Rectal smooth muscle tissue (tissue), 1 donor: ENCODE measurements at regions not wholly inside any gene's neighbourhood (a gene's known extent, or its start where the extent isn't known, plus 50 kb on each side); places are given as distances from the start of the nearest gene placed in this dataset.
A peak's percentile ranks its signal among the peaks of the same experiment; 100 is the strongest.

Experiments used
- H3K27ac ChIP-seq: one replicate; pipeline ENCODE4 v1.7.0; 2013; ENCODE audit warnings: low read depth, low read length, inconsistent platforms
- H3K27me3 ChIP-seq: one replicate; pipeline ENCODE4 v1.7.0; 2013; ENCODE audit warnings: low read length; ENCODE audit not compliant: control insufficient read depth, insufficient read depth
- H3K36me3 ChIP-seq: one replicate; pipeline ENCODE4 v1.7.0; 2013; ENCODE audit warnings: low read length; ENCODE audit not compliant: control insufficient read depth, insufficient read depth
- H3K4me1 ChIP-seq: one replicate; pipeline ENCODE4 v1.7.0; 2013; ENCODE audit warnings: low read length; ENCODE audit not compliant: control insufficient read depth, insufficient read depth
- H3K4me3 ChIP-seq: one replicate; pipeline ENCODE4 v1.7.0; 2013; ENCODE audit warnings: low read length
- H3K9ac ChIP-seq: one replicate; pipeline ENCODE4 v1.7.0; 2013; ENCODE audit warnings: low read length

DNA sequence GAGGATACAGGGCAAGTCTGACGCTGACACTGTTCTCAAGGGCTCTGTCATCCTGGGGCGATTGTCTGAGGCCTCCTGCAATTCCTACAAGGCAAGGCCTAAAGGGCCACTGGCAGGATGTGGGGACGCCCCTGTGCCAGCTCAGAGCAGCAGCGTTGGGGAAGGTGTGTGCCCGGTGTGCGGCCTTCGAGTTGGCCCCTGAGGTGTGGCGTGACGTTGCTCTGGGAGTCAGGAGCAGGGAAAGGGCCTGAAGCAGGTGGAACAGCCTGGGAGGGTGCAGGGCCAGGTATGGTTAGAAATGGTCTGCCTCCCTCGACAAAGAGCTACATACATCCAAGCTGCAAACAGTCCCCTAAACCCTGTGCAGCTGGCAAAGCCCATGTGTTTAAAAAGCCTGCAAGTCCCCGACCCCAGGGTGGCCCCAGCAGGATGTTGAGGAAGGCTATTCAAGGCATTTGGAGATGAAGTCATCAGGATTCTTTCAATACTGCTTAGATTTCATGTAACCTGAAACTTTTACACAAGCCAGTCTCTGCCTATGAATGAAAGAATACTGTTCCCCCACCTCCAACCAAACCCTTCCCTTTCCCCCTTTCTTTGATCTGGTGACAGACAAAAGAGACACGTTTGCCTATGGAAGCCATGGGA, 142.5 kb upstream of the TNS3 start:
- Histone ChIP-seq H3K9ac (no peak overlapping the region), H3K4me3 (no peak overlapping the region), H3K4me1 (peaks cover 11% of the 10 kb centered on the region), H3K27me3 (no peaks in the 10 kb centered on the region), H3K36me3 (no peaks in the 10 kb centered on the region), H3K27ac (no peak overlapping the region)

DNA sequence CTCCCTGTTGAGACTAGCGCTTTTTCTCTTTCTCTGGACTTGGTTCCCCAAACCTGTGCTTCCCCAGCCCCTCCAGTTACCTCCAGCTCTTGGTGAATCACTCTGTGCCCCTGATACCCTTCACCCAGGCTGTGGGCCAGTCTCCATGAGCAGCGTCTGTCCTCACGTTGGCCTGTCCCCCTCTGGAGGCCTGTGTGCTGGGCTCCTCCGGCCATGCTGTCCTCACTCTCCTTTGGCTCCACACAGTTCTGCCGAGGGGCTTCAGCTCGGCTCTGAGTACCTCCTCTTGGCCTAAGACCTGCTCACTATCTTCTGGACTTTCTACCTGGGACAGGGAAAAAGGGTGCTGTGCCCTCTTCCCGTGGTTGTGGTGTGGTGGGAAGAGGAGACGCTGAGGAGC, 140.2 kb upstream of the TNS3 start:
- no peaks in the 10 kb centered on the region for H3K36me3 ChIP-seq
- no peak overlapping the region for H3K4me3 ChIP-seq
- H3K9ac ChIP-seq = no peak overlapping the region
- H3K4me1 ChIP-seq = peaks cover 11% of the 10 kb centered on the region
- H3K27ac ChIP-seq = no peak overlapping the region
- no peaks in the 10 kb centered on the region for H3K27me3 ChIP-seq

DNA sequence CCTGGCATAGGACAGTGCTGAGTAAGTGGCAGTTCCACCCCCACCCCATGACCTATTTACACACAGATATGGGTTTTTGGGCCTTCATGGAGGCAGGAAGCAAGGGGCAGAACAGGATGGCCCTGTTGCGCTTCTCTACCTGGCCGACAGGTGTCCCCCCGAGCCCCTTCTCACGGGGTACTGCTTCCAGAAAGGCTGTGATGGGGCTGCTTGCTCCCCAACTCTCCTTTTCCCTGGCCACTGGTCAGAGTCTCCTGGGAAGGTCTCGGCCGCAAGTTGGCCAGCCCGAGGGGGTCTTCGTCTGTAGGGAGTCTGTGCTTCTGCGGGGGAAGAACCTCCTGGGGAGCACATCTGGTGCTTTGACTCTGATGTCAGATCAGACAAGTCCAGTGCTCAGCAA, 139.8 kb upstream of the TNS3 start:
- Histone ChIP-seq H3K4me3 (no peak overlapping the region), H3K36me3 (no peaks in the 10 kb centered on the region), H3K27ac (no peak overlapping the region), H3K9ac (no peak overlapping the region), H3K4me1 (peaks cover 11% of the 10 kb centered on the region), H3K27me3 (no peaks in the 10 kb centered on the region)

DNA sequence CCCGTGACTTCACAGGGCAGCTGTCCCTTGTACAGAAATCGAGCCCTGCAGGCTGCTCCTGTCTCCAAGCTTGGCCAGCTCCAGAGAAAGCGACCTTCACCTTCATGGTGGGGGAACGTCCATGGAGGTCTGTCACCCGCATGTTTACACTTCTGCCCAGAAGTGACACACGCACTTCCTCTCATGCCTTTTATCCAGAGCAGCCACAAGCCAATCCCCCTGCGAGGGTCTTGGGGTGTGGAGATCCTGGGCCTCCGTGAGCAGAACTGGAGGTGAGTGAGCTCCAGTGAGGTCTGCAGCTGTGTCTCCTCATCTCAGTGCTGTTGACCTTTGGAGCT, 139.0 kb upstream of the TNS3 start:
- Histone ChIP-seq H3K36me3 (no peaks in the 10 kb centered on the region), H3K9ac (no peak overlapping the region), H3K4me1 (peaks cover 11% of the 10 kb centered on the region), H3K27me3 (no peaks in the 10 kb centered on the region), H3K27ac (peak overlapping the region; percentile 37), H3K4me3 (no peak overlapping the region)

DNA sequence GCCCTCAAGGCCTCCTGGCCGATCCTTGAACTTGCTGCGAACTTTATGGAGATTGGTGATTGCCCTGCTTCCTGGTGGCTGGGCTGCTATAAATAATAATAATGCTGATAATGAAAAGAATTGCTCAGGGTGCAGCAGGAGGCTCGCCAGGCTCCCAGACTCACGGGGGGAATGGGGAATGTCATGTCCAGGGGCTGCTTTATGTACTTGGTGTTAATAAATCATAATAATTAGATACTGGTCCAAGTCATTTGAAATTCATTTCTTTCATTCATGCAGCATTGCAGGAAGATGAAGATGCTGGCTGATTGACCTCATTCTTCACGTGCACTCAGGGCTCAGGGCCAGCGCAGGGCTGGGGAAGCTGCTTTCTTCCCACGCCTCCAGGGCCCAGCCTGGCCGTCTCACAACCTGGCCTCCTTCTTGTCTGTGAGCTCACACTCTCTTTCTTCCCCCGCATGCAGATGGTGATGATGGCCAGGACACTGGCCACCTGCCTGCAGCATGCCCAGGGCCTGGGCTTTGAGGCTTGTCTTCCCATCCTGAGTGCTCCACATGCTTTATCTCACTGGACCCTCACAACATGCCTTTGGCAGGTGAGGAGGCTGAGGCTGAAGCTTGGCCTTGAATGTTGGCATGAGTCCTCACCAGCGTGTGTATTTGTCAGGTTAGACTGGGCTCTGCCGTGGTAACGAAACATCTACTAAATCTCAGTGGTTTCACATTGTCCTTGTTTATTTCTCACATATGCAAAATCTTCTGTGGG, 138.4 kb upstream of the TNS3 start:
- H3K4me1 ChIP-seq = peaks cover 11% of the 10 kb centered on the region
- peak overlapping the region; percentile 27 for H3K27ac ChIP-seq

DNA sequence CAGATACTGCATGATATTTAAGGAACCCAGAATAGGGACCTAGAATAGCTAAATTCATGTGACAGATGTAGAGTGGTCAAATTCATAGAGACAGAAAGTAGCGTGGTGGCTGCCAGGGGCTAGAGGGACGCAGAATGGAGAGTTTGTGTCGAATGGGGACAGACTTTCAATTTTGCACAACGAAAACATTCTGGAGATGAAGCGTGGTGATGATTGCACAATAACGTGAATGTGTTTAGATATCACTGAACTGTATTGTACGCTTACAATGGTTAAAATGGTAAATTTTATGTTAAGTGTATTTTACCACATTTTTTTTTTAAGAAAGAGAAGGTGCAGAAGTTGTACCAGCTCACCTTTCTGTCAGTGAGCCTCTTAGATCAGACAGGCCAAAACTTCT, 137.8 kb upstream of the TNS3 start:
- H3K36me3 ChIP-seq = no peaks in the 10 kb centered on the region
- no peaks in the 10 kb centered on the region for H3K27me3 ChIP-seq
- H3K9ac ChIP-seq = no peak overlapping the region
- no peak overlapping the region for H3K4me3 ChIP-seq
- H3K27ac ChIP-seq = no peak overlapping the region
- peaks cover 11% of the 10 kb centered on the region for H3K4me1 ChIP-seq

More for the DNA sequence above, 138.4 kb upstream of the TNS3 start:
- Histone ChIP-seq H3K27me3 (no peaks in the 10 kb centered on the region), H3K9ac (no peak overlapping the region), H3K36me3 (no peaks in the 10 kb centered on the region), H3K4me3 (no peak overlapping the region)

DNA sequence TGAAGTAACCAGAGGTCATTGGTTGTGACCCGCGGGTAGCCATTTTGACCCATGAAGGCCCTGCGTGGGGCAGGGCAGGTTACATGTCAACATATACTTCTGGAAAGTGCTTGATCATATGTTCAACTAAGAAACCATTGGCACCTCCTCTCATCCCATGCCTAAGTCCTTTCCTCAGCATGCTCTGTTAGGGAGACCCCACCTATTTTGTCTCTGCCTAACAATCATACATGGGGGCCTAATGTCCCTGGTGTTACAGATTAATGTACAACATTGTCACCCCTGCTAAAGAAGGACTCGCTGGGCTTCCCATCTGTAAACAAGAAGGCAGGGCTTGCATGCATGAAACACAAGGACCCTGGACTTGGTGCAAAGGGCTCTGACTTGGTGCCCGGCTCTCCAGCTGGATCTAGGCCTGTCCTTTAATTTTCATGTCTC, 133.7 kb upstream of the TNS3 start:
- Histone ChIP-seq H3K4me1 (peaks cover 7% of the 10 kb centered on the region), H3K27ac (no peak overlapping the region)

DNA sequence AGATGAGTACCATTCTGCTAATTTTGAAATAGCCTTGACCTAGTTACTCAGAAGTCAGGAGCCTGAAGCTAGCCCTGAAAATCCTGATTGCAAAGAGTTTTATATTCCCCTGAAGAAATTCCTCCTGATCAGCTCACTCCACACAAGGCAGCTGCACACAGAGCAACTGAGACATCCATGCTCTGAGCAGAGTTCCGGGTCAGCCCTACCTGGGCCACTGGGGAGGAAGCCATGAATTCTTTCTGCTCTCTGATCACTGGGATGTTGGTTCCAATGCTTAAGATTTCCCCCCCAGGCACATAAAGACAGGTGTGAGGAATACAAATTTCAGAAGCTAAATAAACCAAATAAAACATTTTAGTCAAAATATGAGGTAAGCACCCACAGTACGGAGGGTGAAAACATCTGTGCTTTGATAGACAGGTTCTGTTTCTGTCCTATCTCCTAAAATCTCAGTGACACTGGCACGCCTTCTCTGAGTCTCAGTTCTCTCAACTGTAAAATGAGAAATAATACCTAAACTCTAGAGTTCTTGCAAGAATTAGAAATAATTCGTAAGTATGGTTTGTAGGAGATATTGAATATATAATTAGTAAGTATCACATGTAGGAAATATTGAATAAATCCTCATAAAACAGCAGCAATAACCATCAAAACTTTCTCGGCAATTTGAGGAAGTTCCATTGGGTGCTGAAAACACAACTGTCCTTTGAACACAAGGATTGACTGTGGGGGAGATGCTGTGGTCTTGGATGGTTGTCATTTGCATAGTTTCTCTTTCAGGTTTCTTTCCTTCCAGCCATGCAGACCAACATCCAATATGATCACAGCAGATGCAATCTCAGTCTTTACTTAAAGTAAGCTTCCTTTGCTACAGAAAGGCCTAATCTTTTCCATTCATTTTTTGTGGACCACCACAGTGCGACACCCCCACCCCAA, 133.0 kb upstream of the TNS3 start:
- Histone ChIP-seq H3K27me3 (no peaks in the 10 kb centered on the region), H3K36me3 (no peaks in the 10 kb centered on the region), H3K9ac (no peak overlapping the region), H3K4me1 (peaks cover 1% of the 10 kb centered on the region), H3K4me3 (no peak overlapping the region), H3K27ac (no peak overlapping the region)

More for the DNA sequence above, 133.7 kb upstream of the TNS3 start:
- Histone ChIP-seq H3K9ac (no peak overlapping the region), H3K36me3 (no peaks in the 10 kb centered on the region), H3K4me3 (no peak overlapping the region), H3K27me3 (no peaks in the 10 kb centered on the region)

DNA sequence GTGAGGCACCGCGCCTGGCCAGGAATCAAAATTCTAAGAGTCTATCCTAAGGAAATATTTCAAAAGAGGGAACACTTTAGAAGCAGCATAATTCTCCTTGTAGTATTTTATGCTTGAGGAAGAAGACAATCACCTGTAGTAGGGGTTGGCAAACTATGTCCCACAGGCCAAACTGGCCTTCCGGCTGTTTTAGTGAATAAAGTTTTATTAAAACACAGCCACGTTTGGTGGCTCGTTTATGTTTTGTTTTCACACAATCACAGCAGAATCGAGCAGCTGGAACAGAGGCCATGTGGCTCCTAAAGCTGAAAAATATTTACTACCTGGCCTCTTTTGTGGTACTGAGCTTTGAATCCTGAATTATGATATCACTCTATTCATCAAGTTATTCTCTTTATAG, 131.7 kb upstream of the TNS3 start:
- Histone ChIP-seq H3K4me1 (no peaks in the 10 kb centered on the region), H3K27ac (no peak overlapping the region), H3K36me3 (no peaks in the 10 kb centered on the region), H3K27me3 (no peaks in the 10 kb centered on the region), H3K9ac (no peak overlapping the region), H3K4me3 (no peak overlapping the region)

DNA sequence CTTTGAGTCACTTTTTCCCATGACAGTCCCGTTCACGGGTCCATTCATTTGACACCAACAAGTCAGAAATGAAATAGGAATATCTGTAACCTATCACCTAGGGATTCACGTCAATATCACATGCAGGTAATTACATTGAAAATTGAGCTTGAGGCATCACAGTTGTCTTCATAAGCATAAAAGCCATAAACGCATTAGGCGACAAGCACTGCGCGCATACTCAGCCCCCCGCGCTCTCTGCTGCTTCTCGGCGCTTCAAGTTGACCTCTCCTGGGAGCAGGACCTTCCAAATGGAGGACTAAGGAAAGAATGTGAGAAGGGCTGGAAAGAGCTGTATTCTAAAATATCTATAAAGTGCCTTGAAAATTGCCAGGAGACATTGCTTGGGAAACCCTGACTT, 130.5 kb upstream of the TNS3 start:
- Histone ChIP-seq H3K36me3 (no peaks in the 10 kb centered on the region), H3K9ac (no peak overlapping the region), H3K4me3 (no peak overlapping the region), H3K27me3 (no peaks in the 10 kb centered on the region), H3K27ac (no peak overlapping the region), H3K4me1 (no peaks in the 10 kb centered on the region)

DNA sequence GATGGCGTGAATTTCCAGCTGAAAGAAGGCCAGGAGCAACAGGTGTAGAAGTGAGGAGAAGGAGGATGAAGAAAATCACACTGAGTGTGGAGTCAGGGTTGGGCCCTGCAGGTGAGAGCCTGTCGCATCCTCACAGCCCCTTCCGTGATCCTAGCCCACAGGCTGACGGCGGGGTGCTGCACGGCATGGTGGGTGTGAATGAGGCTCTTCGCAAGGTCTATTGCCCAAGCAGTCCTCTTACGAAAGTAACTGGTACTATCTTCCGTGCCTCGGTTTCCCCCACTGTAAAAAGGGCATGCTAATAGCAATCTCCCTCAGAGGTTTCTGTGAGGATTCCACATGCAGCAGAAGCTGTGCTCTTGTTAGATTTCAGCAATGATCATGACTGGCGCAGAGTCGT, 129.9 kb upstream of the TNS3 start:
- H3K27ac ChIP-seq = no peak overlapping the region
- H3K4me3 ChIP-seq = no peak overlapping the region
- no peak overlapping the region for H3K9ac ChIP-seq
- no peaks in the 10 kb centered on the region for H3K27me3 ChIP-seq
- no peaks in the 10 kb centered on the region for H3K36me3 ChIP-seq
- no peaks in the 10 kb centered on the region for H3K4me1 ChIP-seq

DNA sequence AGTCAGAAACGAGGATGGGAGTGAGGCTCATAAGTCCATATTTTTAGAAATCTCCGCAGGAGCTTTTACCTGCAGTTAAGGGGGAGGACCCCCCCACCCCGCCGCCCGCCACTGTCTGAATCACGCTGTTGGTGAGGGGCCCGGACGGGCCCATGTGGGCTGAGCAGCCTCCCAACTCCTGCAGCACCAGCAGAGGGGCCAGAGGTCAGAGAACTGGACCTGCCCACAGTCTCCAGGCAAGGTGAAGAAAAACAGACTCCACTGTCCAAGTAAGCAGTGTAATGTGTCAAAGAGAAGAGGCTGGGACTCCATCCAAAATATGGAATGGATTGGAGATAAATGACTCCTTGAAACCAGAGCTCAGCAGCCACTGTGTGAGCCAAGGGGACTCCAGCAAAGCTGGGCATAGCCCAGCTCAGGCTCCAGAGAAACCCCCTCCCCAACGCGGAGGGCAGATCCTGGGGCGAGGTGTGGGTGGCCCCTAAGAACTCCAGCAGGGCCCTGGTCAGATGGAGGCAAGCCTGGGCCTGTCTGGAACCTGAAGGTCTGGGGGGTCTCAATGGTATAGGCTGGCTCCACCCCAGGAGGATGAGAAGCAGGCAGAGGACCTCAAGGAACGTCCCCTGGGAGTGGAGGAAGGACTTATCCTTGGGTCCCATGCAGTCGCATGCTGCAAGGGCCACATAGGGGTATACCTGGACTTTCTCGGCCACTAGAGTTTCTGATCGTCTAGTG, 128.5 kb upstream of the TNS3 start:
- Histone ChIP-seq H3K27me3 (no peaks in the 10 kb centered on the region), H3K4me1 (no peaks in the 10 kb centered on the region), H3K4me3 (no peak overlapping the region), H3K9ac (no peak overlapping the region), H3K36me3 (no peaks in the 10 kb centered on the region), H3K27ac (no peak overlapping the region)
